ENCODE measurements at regions not wholly inside any gene's neighbourhood (a gene's known extent, or its start where the extent isn't known, plus 50 kb on each side); places are given as distances from the start of the nearest gene placed in this dataset.
A peak's percentile ranks its signal among the peaks of the same experiment; 100 is the strongest.

- TF ChIP-seq CTCF (conservative IDR thresholded peaks at IDR 0.05; ENCODE audit: control insufficient read depth, insufficient read depth, low read depth, low read length) = no peak
- peak; percentile 55 for DNase-seq (ENCODE audit: low read depth)
- no peak overlapping the region for H3K4me3 ChIP-seq (ENCODE audit: control insufficient read depth, low read depth, low read length)
These were observed 555.0 kb downstream of the INHBA start for GRCh38 chr7:41147606-41148485.

GRCh38 chr7:41146429-41146828 is 556.5 kb downstream of the INHBA start:
- no peak for DNase-seq (ENCODE audit: low read depth)
- H3K4me3 ChIP-seq (ENCODE audit: control insufficient read depth, low read depth, low read length) = no peak overlapping the region
- TF ChIP-seq CTCF (conservative IDR thresholded peaks at IDR 0.05; ENCODE audit: control insufficient read depth, insufficient read depth, low read depth, low read length) = no peak

DNA sequence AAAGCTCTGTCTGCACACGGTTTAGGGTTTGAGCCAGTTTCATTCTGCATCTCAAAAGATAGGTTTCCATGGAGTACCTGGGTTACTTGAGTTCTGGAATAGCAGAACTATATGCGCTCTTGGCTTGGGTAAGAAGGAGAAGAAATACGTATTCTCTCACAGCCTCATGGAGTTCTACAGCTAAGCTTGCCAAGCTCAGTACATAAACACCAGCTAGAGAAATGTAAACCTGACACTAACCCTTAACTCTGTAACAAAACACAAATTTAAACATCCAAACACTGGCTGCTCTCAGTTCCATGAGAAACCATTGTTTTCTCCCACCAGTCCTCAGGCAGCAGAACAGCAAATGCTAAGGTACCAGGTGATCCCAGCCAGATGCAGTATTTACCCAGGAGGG is 557.2 kb downstream of the INHBA start:
- no peak for TF ChIP-seq CTCF (conservative IDR thresholded peaks at IDR 0.05; ENCODE audit: control insufficient read depth, insufficient read depth, low read depth, low read length)
- no peak overlapping the region for H3K4me3 ChIP-seq (ENCODE audit: control insufficient read depth, low read depth, low read length)
- no peak for DNase-seq (ENCODE audit: low read depth)

DNA sequence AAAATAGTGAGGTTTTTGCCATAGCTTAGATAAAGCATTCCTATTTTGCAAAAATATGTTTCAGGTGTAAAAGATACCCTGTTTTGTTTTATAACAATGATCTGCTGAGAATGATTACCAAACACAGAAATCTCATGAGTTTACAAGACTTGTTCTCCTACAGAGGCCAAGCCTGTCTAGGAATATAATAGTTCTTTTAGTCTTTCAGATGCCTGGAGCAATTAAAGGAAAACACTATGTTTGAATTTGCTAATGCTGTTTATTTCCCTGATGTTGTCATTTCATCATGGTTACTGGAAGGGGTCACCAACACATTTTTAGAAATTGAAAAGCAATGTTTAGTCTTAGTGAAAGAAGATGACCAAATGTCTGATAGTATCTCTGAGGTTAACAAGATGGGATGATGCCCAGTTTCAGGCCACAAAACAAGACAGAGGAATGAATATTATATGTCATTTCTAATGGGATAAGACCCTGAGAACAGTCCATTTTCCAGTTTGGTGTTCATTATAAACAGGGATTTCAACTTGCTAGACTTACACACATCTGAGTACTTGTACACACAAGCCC is 559.9 kb downstream of the INHBA start:
- no peak overlapping the region for H3K4me3 ChIP-seq (ENCODE audit: control insufficient read depth, low read depth, low read length)
- TF ChIP-seq CTCF (conservative IDR thresholded peaks at IDR 0.05; ENCODE audit: control insufficient read depth, insufficient read depth, low read depth, low read length) = no peak
- DNase-seq (ENCODE audit: low read depth) = no peak

GRCh38 chr7:41139789-41140188 is 563.1 kb downstream of the INHBA start:
- no peak for DNase-seq (ENCODE audit: low read depth)
- TF ChIP-seq CTCF (conservative IDR thresholded peaks at IDR 0.05; ENCODE audit: control insufficient read depth, insufficient read depth, low read depth, low read length) = no peak
- no peak overlapping the region for H3K4me3 ChIP-seq (ENCODE audit: control insufficient read depth, low read depth, low read length)

GRCh38 chr7:41136551-41136950 is 566.3 kb downstream of the INHBA start:
- H3K4me3 ChIP-seq (ENCODE audit: control insufficient read depth, low read depth, low read length) = no peak overlapping the region
- no peak for TF ChIP-seq CTCF (conservative IDR thresholded peaks at IDR 0.05; ENCODE audit: control insufficient read depth, insufficient read depth, low read depth, low read length)

More at GRCh38 chr7:41136551-41136950, 566.3 kb downstream of the INHBA start:
- no peak for DNase-seq (ENCODE audit: low read depth)

All from fibroblast of mammary gland (primary cell).